ENCODE measurements at regions not wholly inside any gene's neighbourhood (a gene's known extent, or its start where the extent isn't known, plus 50 kb on each side); places are given as distances from the start of the nearest gene placed in this dataset.

DNA sequence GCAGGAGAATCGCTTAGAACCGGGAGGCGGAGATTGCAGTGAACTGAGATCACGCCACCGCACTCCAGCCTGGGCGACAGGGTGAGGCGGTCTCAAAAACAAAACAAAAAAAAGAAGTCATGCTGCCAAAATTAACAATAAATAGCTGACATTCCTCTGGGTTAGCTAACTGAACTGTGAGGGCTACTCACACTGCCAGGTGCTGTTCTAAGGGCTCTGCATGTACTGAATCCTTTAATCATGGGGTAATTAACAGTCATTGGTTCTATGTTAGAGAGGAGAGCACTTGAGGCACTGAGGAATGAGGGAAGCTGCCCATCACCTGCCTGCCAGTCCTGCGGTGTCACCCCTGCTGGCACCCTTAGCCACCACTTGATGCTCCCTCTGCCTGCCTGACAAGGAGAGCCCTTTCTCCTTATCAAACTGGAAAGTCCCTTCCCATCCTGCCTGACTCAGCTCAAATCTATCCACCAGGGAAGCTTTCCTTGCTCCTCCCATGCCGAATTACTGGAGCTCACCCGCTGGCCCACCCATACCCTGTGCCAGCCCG is 73.0 kb upstream of the RIOK3 start:
- intact Hi-C loops (cut with DNase I) = no loop called here
- DNase-seq (ENCODE audit: low spot score) (no peak), ATAC-seq (no peak)

DNA sequence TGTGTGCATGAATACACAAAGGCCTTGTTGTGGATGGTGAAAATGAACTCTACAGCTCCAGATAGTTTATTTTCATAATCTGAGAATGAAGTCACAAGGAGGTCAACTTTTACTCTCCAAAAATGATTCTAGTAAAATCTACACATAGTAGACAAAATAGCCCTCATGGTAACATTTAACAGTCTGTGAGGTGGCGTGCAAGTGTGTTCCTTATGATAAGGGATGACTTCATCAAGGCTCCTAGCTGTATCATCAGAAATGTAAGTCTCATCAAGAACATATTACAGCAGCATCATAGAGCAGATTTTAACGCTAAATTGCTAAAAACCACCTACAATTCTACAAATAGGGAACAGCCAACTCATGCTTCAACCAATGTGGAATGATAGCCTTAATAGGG is 72.3 kb upstream of the RIOK3 start:
- intact Hi-C loops (cut with DNase I) = no loop called here
- ATAC-seq = no peak

DNA sequence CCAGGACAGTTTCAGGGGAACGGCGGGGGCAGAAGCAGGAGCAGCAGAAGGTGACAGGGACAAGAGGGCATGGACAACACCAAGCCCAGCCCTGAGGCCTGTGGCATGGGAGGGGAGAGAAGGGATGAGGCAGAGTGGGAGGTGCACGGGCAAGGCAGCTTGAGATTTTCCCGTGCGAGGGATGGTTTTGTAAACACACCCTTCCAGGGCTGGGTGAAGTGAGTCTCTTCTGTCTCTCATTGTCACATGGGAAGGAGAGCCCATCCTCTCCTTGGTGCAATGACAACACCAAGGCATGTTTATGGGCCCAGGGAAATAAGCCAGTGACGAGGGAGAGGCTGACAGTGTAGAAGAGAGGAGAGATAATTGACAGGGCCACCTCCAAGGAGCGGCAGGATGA is 69.6 kb upstream of the RIOK3 start:
- intact Hi-C loops (cut with DNase I) = no loop called here
- ATAC-seq = no peak

More for the DNA sequence above, 72.3 kb upstream of the RIOK3 start:
- DNase-seq (ENCODE audit: low spot score) = no peak

DNA sequence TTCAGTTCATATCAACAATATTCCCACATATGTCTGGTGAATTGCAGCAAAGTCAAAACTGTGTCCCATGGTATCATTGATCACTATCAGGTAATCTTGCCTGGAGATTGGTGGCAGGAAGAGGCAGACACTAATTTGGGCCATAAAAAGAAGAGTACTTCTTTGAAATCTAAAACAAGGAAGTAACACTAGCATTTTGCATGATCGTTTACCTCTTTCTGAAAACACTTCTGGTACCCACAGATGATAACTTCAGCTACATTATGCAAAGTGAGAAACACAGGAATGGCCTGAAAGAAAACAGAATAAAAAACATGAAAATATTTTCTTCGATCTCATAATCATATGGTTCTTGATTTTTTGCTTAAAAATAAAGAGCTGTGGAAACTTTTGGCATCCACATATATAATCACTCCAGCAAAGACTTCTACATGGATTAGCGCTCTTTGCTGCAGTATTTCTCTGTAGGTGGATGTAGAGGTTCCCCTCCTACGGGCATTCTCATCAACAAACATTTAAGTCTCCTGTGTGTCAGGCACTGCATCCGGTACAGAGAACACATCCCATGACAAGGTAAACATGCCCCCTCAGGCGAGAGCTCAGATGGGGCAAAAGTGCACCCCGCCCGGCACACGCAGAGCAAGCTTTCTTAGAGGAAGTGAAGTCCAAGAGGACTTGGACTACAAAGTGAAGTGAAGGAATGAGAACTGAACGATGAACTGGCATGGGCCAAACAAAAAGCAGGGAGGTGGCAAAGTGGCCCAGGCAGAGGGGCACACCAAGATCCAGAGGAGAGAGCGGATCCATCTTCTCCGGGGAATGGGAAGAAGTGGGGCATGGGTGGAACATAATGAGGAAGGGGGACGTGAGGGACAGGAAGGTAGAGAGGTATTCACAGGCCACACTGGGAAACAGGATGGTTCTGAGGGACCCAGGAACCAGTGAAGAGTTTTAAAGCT is 68.0 kb upstream of the RIOK3 start:
- ATAC-seq (no peak), DNase-seq (ENCODE audit: low spot score) (no peak)
- intact Hi-C loops (cut with DNase I) = no loop called here

More for the DNA sequence above, 69.6 kb upstream of the RIOK3 start:
- DNase-seq (ENCODE audit: low spot score) = no peak

DNA sequence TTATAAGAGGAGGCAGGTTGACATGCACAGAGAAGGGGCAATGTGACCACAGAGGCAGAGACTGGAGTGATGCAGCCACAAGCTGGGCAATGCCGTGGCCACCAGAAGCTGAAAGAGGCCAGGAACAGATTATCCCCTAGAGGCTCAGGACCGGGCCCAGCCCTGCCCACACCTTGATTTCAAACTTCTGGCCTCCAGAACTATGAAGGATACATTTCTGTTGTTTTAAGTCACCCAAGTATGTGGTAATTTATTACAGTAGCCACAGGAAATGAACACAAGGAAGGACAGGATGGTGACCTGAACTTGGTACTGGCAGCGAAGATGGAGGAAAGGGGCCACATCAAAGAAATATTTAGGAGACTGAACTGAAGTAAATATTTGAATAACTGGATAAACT is 66.8 kb upstream of the RIOK3 start:
- no peak for DNase-seq (ENCODE audit: low spot score)
- ATAC-seq = no peak
- intact Hi-C loops (cut with DNase I) = no loop called here

DNA sequence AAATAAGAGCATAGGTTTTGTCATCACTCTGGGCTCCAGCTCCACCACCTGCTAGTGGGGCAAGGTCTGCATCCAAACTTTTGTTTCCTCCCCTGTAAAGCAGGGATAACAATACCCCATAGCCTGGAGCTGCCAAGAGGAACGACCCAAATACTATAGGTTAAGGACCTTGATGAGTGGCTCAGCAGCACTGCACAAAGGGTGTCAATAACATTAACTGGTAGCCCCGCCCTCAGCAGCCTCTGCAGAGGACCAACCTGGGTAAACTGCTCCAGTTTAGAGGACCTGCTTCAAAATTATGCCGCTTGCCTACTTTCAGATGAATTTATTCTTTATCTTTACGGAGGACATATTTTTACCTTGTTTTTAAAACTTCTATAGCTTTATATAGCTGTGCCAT is 65.8 kb upstream of the RIOK3 start:
- intact Hi-C loops (cut with DNase I) = no loop called here
- DNase-seq (ENCODE audit: low spot score) = no peak

GRCh38 chr18:23388357-23388756 is 64.7 kb upstream of the RIOK3 start:
- ATAC-seq (no peak), DNase-seq (ENCODE audit: low spot score) (no peak)
- intact Hi-C loops (cut with DNase I) = no loop called here

More for the DNA sequence above, 65.8 kb upstream of the RIOK3 start:
- no peak for ATAC-seq

GRCh38 chr18:23391156-23391555 is 61.9 kb upstream of the RIOK3 start:
- no peak for ATAC-seq
- no peak for DNase-seq (ENCODE audit: low spot score)
- intact Hi-C loops (cut with DNase I) = no loop called here

DNA sequence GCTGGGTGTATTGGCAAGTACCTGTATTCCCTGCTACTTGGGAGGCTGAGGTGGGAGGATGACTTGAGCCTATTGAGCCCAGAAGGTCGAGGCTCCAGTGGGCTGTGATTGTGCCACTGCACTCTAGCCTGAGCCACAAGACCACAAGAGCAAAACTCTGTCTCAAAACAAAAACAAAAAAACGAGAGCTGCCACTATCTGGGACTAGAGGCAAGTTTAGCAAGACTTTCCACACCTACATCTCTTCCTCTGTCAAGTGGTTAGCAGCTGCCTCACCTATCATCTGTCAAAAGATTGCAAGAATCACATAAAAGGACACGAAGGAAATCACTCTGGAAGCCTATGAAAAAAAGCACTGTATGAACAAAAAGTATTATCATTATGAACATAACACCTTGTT is 55.2 kb upstream of the RIOK3 start:
- no peak for DNase-seq (ENCODE audit: low spot score)
- intact Hi-C loops (cut with DNase I) = no loop called here

GRCh38 chr18:23398401-23398800 is 54.7 kb upstream of the RIOK3 start:
- intact Hi-C loops (cut with DNase I) = no loop called here
- ATAC-seq = no peak
- DNase-seq (ENCODE audit: low spot score) = no peak

More for the DNA sequence above, 55.2 kb upstream of the RIOK3 start:
- ATAC-seq = no peak

- intact Hi-C loops (cut with DNase I) = no loop called here
- no peak for ATAC-seq
- no peak for DNase-seq (ENCODE audit: low spot score)
These were observed 54.0 kb upstream of the RIOK3 start for GRCh38 chr18:23399067-23399466.

GRCh38 chr18:23400918-23401317 is 52.2 kb upstream of the RIOK3 start:
- no peak for DNase-seq (ENCODE audit: low spot score)
- ATAC-seq = no peak
- intact Hi-C loops (cut with DNase I) = no loop called here

DNA sequence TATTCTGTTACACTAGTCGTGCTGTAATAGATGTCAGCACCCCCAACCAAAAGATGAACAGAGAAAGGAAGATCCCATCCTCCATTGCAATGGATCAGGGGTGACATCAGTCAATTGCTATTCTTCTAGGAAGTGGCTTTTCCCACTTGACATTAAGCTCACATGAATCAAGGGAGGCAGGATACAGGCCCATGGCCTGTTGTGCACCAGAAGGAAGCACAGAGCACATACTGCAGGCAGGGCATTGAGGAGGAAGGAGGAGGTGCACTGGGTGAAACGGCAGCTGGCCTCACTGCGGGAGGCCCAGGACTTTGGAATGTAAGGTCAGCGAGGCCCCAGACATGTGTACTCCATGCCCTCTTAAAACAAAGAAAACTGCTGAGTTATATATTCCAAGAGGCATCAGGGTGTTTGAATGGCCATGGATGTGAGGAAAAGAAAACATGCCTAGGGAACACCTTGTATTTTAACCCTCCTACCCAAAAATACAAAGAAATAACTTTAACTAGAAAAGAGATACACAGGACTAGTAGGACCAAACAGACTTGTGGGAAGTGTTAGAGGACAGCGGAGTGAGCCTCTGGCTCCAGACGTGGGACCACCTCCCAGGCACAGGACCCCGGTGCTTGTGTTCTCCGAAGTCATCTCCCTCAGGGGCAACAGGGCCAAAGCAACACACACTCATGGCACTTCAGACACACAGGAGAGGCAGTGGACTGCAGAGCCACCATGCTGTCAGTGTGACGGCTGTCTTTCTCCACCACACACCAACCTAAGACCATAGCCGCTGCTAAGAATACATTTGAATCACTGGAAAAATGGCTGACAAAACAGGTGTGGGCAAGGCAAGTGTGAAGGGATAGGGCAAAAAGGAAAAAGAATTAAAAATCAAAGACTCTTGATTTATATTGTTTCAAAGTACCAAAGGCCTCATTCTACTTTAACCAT is 51.4 kb upstream of the RIOK3 start:
- DNase-seq (ENCODE audit: low spot score) = no peak
- intact Hi-C loops (cut with DNase I) = no loop called here
- peak; percentile 85 for ATAC-seq
